MM.1S (cell line): ENCODE measurements at regions not wholly inside any gene's neighbourhood (a gene's known extent, or its start where the extent isn't known, plus 50 kb on each side); places are given as distances from the start of the nearest gene placed in this dataset.

ENCODE experiments used
- DNase-seq: peaks from one replicate; pipeline ENCODE4 v3.0.0-alpha.2; 2015
- H2AFZ ChIP-seq: fragments of 300-600 bp; sonication (generic); 2 replicates; pipeline ENCODE4 v1.6.0; 2016; ENCODE audit warnings: antibody characterized with exemption, low read length
- H3F3A ChIP-seq: fragments of 300-600 bp; sonication (generic); 2 replicates; pipeline ENCODE4 v1.6.1; 2016; ENCODE audit warnings: mild to moderate bottlenecking, antibody characterized with exemption, low read length, moderate library complexity, mixed read lengths; ENCODE audit not compliant: insufficient read depth
- H3K27ac ChIP-seq: fragments of 300-600 bp; sonication (generic); 2 replicates; pipeline ENCODE4 v1.5.1; 2016; ENCODE audit warnings: mild to moderate bottlenecking, low read length
- H3K27me3 ChIP-seq: fragments of 300-600 bp; sonication (generic); replicated peaks from 2 replicates; pipeline ENCODE4 v1.6.0; 2016; ENCODE audit warnings: low read length; ENCODE audit not compliant: insufficient read depth
- H3K36me3 ChIP-seq: fragments of 300-600 bp; sonication (generic); replicated peaks from 2 replicates; pipeline ENCODE4 v1.6.1; 2016; ENCODE audit warnings: mild to moderate bottlenecking, low read length, mixed read lengths; ENCODE audit not compliant: insufficient read depth
- H3K4me1 ChIP-seq: fragments of 300-600 bp; sonication (generic); 2 replicates; pipeline ENCODE4 v1.6.1; 2016; ENCODE audit warnings: low read length, mixed read lengths
- H3K4me2 ChIP-seq: fragments of 300-600 bp; sonication (generic); 2 replicates; pipeline ENCODE4 v1.6.0; 2016; ENCODE audit warnings: low read depth, low read length
- H3K4me3 ChIP-seq: fragments of 300-600 bp; sonication (generic); 2 replicates; pipeline ENCODE4 v1.5.1; 2016; ENCODE audit warnings: low read length, mixed read lengths
- H3K79me2 ChIP-seq: fragments of 300-600 bp; sonication (generic); 2 replicates; pipeline ENCODE4 v1.6.1; 2016; ENCODE audit warnings: mixed run types, low read length, mixed read lengths
- H3K9ac ChIP-seq: fragments of 300-600 bp; sonication (generic); 2 replicates; pipeline ENCODE4 v1.6.1; 2016; ENCODE audit warnings: low read length, mixed read lengths
- H3K9me2 ChIP-seq: fragments of 300-600 bp; sonication (generic); replicated peaks from 2 replicates; pipeline ENCODE4 v1.6.1; 2016; ENCODE audit warnings: mild to moderate bottlenecking, low read length, mixed read lengths; ENCODE audit not compliant: insufficient read depth
- H3K9me3 ChIP-seq: fragments of 300-600 bp; sonication (generic); replicated peaks from 2 replicates; pipeline ENCODE4 v1.6.1; 2016; ENCODE audit warnings: mild to moderate bottlenecking, low read length, mixed read lengths; ENCODE audit not compliant: insufficient read depth
- H4K20me1 ChIP-seq: fragments of 300-600 bp; sonication (generic); 2 replicates; pipeline ENCODE4 v1.6.1; 2016; ENCODE audit warnings: mild to moderate bottlenecking, low read length, moderate library complexity, mixed read lengths; ENCODE audit not compliant: insufficient read depth
- CTCF ChIP-seq: fragments of 300-600 bp; sonication (generic); IDR thresholded peaks from 2 replicates; pipeline ENCODE4 v1.5.1; 2016; ENCODE audit warnings: antibody characterized with exemption, low read length, mixed read lengths
- EZH2 ChIP-seq: fragments of 300-600 bp; sonication (generic); optimal IDR thresholded peaks from 2 replicates; pipeline ENCODE3; 2017; ENCODE audit warnings: low read depth, mild to moderate bottlenecking, antibody characterized with exemption, low read length, mixed read lengths
- EZH2phosphoT487 ChIP-seq: fragments of 300-600 bp; sonication (generic); IDR thresholded peaks from 2 replicates; pipeline ENCODE4 v1.6.1; 2018; ENCODE audit warnings: antibody characterized with exemption, low read length

DNA sequence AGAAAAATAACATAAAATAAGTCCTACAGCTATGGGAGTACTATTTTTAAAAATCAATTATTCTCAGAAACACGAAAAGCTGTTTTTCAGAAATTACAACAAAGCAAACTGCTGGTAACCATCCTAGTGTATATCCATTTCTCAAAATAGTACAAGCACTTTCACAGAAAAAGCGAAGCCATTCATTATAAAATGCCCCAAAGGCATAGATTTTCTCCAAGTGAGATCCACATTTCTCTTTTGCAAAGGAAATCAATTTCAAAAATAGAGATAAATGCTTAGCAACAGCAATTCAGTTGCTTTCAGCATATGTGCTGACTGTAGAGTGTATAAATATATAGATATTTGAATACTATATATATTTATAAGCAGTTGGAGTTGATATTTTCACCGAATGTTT is 1266.3 kb downstream of the SI start:
- no peaks in the 10 kb centered on the region for H3K36me3 ChIP-seq
- H4K20me1 ChIP-seq, result no peaks in the 10 kb centered on the region
- no peak overlapping the region for H3K27ac ChIP-seq
- H3K9ac ChIP-seq, result no peak overlapping the region
- H3K9me2 ChIP-seq, result no peaks in the 10 kb centered on the region
- H3K4me2 ChIP-seq, result no peak overlapping the region
- H3K9me3 ChIP-seq, result no peaks in the 10 kb centered on the region
- H3K27me3 ChIP-seq, result no peaks in the 10 kb centered on the region
- no peak for TF ChIP-seq CTCF
- TF ChIP-seq EZH2, result no peak
- no peak for TF ChIP-seq EZH2phosphoT487
- no peak overlapping the region for H3K4me3 ChIP-seq
- H3F3A ChIP-seq, result peaks cover 17% of the 10 kb centered on the region
- H2AFZ ChIP-seq, result no peak overlapping the region
- no peaks in the 10 kb centered on the region for H3K79me2 ChIP-seq
- H3K4me1 ChIP-seq, result peaks cover 19% of the 10 kb centered on the region
- no peak for DNase-seq

DNA sequence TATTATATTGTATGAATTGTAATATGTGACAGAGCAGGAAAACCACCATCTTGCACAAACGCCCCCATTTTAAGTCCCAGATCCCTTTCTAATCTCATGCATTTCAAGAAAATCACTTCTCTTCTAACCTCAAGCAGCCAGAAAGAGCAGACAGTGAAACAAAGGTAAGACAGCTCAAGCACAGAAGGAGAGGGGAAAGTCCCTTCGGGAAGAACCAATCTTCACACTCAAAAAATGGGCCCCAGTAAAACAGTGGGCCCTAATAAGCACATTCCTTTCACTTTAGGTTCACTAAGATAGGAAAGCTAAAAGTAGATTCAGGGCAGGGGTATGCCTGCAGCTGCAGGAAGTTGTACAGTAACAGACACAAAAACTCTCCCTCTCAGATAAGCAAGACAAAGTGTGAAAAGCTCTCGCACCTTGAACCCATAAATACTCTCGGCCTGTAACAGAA is 1268.7 kb downstream of the SI start:
- H3K79me2 ChIP-seq, result no peaks in the 10 kb centered on the region
- peak overlapping the region; percentile 40; the same call in 1 of the 2 replicates for H3K27ac ChIP-seq
- TF ChIP-seq EZH2, result no peak
- no peak for TF ChIP-seq EZH2phosphoT487
- TF ChIP-seq CTCF, result no peak

DNA sequence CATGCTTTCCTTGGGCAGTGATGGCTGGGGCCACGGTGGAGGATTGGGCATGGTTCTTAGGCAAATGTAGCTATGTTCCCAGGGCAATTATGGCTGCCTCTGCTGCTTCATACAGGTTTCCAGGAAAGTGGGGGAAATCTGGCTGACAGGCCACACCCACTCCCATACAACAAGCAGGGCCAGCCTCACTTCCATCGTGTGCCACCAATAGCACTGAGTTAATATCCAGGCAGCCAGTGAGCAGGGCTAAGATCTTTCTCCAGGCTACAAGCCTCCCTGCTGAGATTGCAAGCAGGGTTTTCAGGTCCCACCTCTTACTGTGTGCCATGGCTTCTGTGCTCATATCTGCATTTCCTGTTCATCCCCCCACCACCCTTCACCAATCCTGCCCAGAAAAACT is 1291.9 kb downstream of the SI start:
- TF ChIP-seq EZH2phosphoT487 (no peak), CTCF (no peak), EZH2 (no peak)
- Histone ChIP-seq H3K4me3 (no peak overlapping the region), H3K4me1 (no peaks in the 10 kb centered on the region), H3K9ac (no peak overlapping the region), H3K79me2 (no peaks in the 10 kb centered on the region), H4K20me1 (no peaks in the 10 kb centered on the region), H3K9me2 (no peaks in the 10 kb centered on the region), H3F3A (no peaks in the 10 kb centered on the region), H3K27me3 (no peaks in the 10 kb centered on the region), H2AFZ (no peak overlapping the region), H3K4me2 (no peak overlapping the region), H3K9me3 (no peaks in the 10 kb centered on the region), H3K27ac (no peak overlapping the region), H3K36me3 (no peaks in the 10 kb centered on the region)
- DNase-seq, result no peak

More for the DNA sequence above, 1268.7 kb downstream of the SI start:
- no peak overlapping the region for H2AFZ ChIP-seq
- H3K4me2 ChIP-seq, result peak overlapping the region; percentile 30
- no peaks in the 10 kb centered on the region for H3K36me3 ChIP-seq
- peaks cover 17% of the 10 kb centered on the region for H3F3A ChIP-seq
- H3K9ac ChIP-seq, result no peak overlapping the region
- peak; percentile 96 for DNase-seq
- peak overlapping the region; percentile 11 for H3K4me3 ChIP-seq
- peaks cover 17% of the 10 kb centered on the region for H3K4me1 ChIP-seq
- no peaks in the 10 kb centered on the region for H3K9me2 ChIP-seq
- no peaks in the 10 kb centered on the region for H3K27me3 ChIP-seq
- H4K20me1 ChIP-seq, result no peaks in the 10 kb centered on the region
- H3K9me3 ChIP-seq, result no peaks in the 10 kb centered on the region
